Large intestine (tissue), 3 donors: ENCODE measurements at regions not wholly inside any gene's neighbourhood (a gene's known extent, or its start where the extent isn't known, plus 50 kb on each side); places are given as distances from the start of the nearest gene placed in this dataset.

Experiments used
- DNase-seq, 2 donors: peaks; one replicate each; pipeline versions ENCODE4 v3.0.0 to v3.0.0-alpha.2; 2013
- H3K27ac ChIP-seq: one replicate; pipeline ENCODE4 v1.5.1; 2013; ENCODE audit warnings: low read length
- H3K27me3 ChIP-seq: 2 replicates; pipeline ENCODE4 v1.6.1; 2013; ENCODE audit warnings: low read length; ENCODE audit not compliant: control insufficient read depth, insufficient read depth
- H3K36me3 ChIP-seq: 2 replicates; pipeline ENCODE4 v1.6.1; 2013; ENCODE audit warnings: low read length; ENCODE audit not compliant: control insufficient read depth, insufficient read depth
- H3K4me1 ChIP-seq: one replicate; pipeline ENCODE4 v1.6.1; 2013; ENCODE audit warnings: low read length; ENCODE audit not compliant: control insufficient read depth, insufficient read depth
- H3K4me3 ChIP-seq: one replicate; pipeline ENCODE4 v1.5.1; 2013; ENCODE audit warnings: low read length
- H3K9me3 ChIP-seq: one replicate; pipeline ENCODE4 v1.6.1; 2013; ENCODE audit warnings: mild to moderate bottlenecking, low read depth, low read length, moderate library complexity; ENCODE audit not compliant: control insufficient read depth
- WGBS: methylation state at CpG from one replicate; pipeline ENCODE4 v1.1.5; 2013; ENCODE audit warnings: low lambda C conversion rate; ENCODE audit not compliant: insufficient coverage; 5-methylcytosine and 5-hydroxymethylcytosine counted together

GRCh38 chr17:34851961-34852540 lies 109.2 kb downstream of the CCT6B start:
- no peak for DNase-seq
- Histone ChIP-seq H3K4me1 (no peaks in the 10 kb centered on the region), H3K36me3 (no peaks in the 10 kb centered on the region), H3K27ac (no peak overlapping the region), H3K27me3 (peaks cover 3% of the 10 kb centered on the region), H3K4me3 (no peak overlapping the region), H3K9me3 (no peaks in the 10 kb centered on the region)
- no CpG with 5 or more reads among the region's 9 CpGs for WGBS

DNA sequence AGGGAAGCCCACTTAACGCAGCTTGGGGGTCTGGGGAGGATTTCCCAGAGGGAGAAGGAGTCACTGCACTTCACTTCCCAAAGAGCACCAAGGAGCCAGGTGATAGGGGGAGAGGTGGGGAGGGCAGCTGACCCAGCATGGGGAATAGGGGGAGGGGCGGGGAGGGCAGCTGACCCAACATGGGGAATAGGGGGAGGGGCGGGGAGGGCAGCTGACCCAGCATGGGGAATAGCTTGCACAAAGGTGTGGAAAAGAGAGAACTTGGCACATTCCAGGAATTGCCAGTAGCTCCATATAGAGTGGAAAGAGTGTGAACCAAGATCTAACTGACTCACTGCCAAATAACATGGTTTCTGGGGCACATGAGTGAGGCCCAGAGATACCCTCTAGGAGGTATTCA lies 110.3 kb downstream of the CCT6B start:
- no peaks in the 10 kb centered on the region for H3K9me3 ChIP-seq
- H3K27me3 ChIP-seq: peaks cover 3% of the 10 kb centered on the region
- H3K4me1 ChIP-seq: no peaks in the 10 kb centered on the region
- no peak for DNase-seq
- WGBS: no CpG with 5 or more reads among the region's 3 CpGs
- no peaks in the 10 kb centered on the region for H3K36me3 ChIP-seq
- no peak overlapping the region for H3K27ac ChIP-seq
- no peak overlapping the region for H3K4me3 ChIP-seq

GRCh38 chr17:34850023-34850422 lies 111.2 kb downstream of the CCT6B start:
- no peak for DNase-seq
- H3K4me1 ChIP-seq: no peaks in the 10 kb centered on the region
- no peak overlapping the region for H3K27ac ChIP-seq
- no CpG with 5 or more reads among the region's 4 CpGs for WGBS
- no peaks in the 10 kb centered on the region for H3K36me3 ChIP-seq
- no peak overlapping the region for H3K4me3 ChIP-seq
- peaks cover 3% of the 10 kb centered on the region for H3K27me3 ChIP-seq
- no peaks in the 10 kb centered on the region for H3K9me3 ChIP-seq

- 100% methylated on average over 1 of the region's 3 CpGs for WGBS
- DNase-seq: no peak
- no peaks in the 10 kb centered on the region for H3K27me3 ChIP-seq
- no peaks in the 10 kb centered on the region for H3K9me3 ChIP-seq
- no peaks in the 10 kb centered on the region for H3K4me1 ChIP-seq
- no peak overlapping the region for H3K4me3 ChIP-seq
- no peaks in the 10 kb centered on the region for H3K36me3 ChIP-seq
- H3K27ac ChIP-seq: no peak overlapping the region
Observed at GRCh38 chr17:34847938-34848337, 113.3 kb downstream of the CCT6B start.

- Histone ChIP-seq H3K4me3 (no peak overlapping the region), H3K27me3 (no peaks in the 10 kb centered on the region), H3K36me3 (no peaks in the 10 kb centered on the region), H3K4me1 (no peaks in the 10 kb centered on the region), H3K9me3 (no peaks in the 10 kb centered on the region), H3K27ac (no peak overlapping the region)
- no CpG with 5 or more reads among the region's 3 CpGs for WGBS
- no peak for DNase-seq
Observed at GRCh38 chr17:34845296-34845695, 116.0 kb downstream of the CCT6B start.

- DNase-seq: no peak
- no peaks in the 10 kb centered on the region for H3K9me3 ChIP-seq
- H3K27me3 ChIP-seq: no peaks in the 10 kb centered on the region
- 60% methylated on average over 1 of the region's 3 CpGs for WGBS
- H3K4me3 ChIP-seq: no peak overlapping the region
- H3K27ac ChIP-seq: no peak overlapping the region
- H3K36me3 ChIP-seq: no peaks in the 10 kb centered on the region
- H3K4me1 ChIP-seq: no peaks in the 10 kb centered on the region
Observed at GRCh38 chr17:34843682-34844081, 117.6 kb downstream of the CCT6B start.

DNA sequence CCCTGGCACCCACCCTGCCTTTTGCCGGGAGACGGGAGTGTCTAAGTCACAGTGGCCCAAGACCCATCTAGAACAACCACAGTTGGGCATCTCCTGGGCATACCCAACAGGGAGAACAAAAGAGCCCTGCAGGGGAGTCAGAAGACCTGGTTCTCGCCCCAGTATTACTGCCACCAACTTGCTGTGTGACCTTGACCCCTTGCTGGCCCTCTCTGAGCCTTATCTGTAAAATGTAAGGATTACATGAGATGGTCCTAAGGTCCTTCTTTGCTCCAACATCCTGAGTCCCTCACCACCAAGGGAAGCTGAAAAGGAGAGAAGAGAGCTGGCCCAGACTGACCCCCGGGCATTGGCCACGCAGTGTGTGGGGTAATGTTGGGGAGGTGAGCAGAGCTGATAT lies 119.0 kb downstream of the CCT6B start:
- no peaks in the 10 kb centered on the region for H3K36me3 ChIP-seq
- no peaks in the 10 kb centered on the region for H3K27me3 ChIP-seq
- no peak overlapping the region for H3K4me3 ChIP-seq
- no peaks in the 10 kb centered on the region for H3K4me1 ChIP-seq
- DNase-seq: no peak
- H3K9me3 ChIP-seq: no peaks in the 10 kb centered on the region
- H3K27ac ChIP-seq: no peak overlapping the region
- no CpG with 5 or more reads among the region's 5 CpGs for WGBS

GRCh38 chr17:34841467-34841866 lies 119.8 kb downstream of the CCT6B start:
- no peak overlapping the region for H3K27ac ChIP-seq
- no peaks in the 10 kb centered on the region for H3K9me3 ChIP-seq
- no peaks in the 10 kb centered on the region for H3K4me1 ChIP-seq
- H3K27me3 ChIP-seq: no peaks in the 10 kb centered on the region
- H3K36me3 ChIP-seq: no peaks in the 10 kb centered on the region
- H3K4me3 ChIP-seq: no peak overlapping the region
- DNase-seq: no peak
- WGBS: no CpG with 5 or more reads among the region's 1 CpG

- Histone ChIP-seq H3K36me3 (no peaks in the 10 kb centered on the region), H3K27me3 (no peaks in the 10 kb centered on the region), H3K9me3 (no peaks in the 10 kb centered on the region), H3K4me1 (no peaks in the 10 kb centered on the region), H3K4me3 (no peak overlapping the region), H3K27ac (no peak overlapping the region)
- WGBS: no CpG with 5 or more reads among the region's 4 CpGs
- no peak for DNase-seq
Observed at GRCh38 chr17:34840750-34841149, 120.5 kb downstream of the CCT6B start.

DNA sequence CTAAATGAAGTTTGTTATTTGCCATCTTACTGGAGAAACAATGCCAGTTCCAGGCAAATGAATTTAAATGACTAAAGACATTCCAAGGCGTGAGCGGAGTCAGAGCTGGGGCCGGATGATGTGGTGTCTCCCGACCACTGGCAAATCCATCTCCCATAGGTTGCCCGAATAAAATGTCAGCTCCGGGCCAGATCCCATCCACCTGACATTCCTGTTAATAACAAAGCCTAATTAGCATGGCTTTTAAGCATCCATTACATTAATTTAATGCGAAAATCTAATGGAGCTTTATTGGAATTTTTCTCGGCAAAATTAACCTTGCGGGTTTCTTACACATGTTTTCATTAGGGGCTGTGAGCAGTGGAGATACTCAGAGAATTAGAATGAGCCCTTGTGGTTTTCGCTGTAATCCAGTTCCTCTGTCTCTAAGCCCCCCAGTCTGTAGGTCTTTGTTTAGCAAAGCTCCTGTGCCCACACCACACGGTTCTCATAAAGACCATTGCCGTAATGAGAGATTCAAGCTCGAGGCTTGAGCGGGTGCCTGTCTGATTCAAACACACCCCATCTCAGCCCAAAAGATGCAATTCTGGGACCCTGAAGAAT lies 123.3 kb downstream of the CCT6B start:
- 100% methylated on average over 2 of the region's 14 CpGs for WGBS
- no peaks in the 10 kb centered on the region for H3K27me3 ChIP-seq
- H3K4me1 ChIP-seq: no peaks in the 10 kb centered on the region
- no peak for DNase-seq
- no peak overlapping the region for H3K4me3 ChIP-seq
- no peaks in the 10 kb centered on the region for H3K9me3 ChIP-seq
- no peaks in the 10 kb centered on the region for H3K36me3 ChIP-seq
- no peak overlapping the region for H3K27ac ChIP-seq

DNA sequence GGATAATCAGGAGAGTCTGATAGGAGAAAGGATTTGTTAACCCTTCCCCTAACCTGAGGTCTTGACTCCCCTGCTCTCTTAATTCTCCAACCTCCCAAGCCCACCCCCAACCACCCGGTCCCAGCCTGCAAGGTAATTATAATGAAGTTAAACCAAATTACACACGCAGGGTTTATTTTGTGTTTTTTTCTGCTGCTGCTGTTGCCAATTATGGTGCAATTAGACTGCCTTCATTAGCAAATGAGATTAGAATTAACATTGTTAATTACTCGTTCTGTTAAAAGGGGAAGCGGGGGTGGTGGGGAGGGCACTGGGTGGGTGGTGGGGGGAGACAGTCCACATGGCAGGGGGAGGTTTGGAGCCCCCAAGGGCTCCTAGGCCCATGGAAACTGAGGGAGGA lies 128.9 kb downstream of the CCT6B start:
- Histone ChIP-seq H3K27me3 (no peaks in the 10 kb centered on the region), H3K4me1 (no peaks in the 10 kb centered on the region), H3K9me3 (no peaks in the 10 kb centered on the region), H3K27ac (no peak overlapping the region), H3K36me3 (no peaks in the 10 kb centered on the region), H3K4me3 (no peak overlapping the region)
- WGBS: no CpG with 5 or more reads among the region's 4 CpGs
- no peak for DNase-seq
